ENCODE measurements at regions not wholly inside any gene's neighbourhood (a gene's known extent, or its start where the extent isn't known, plus 50 kb on each side); places are given as distances from the start of the nearest gene placed in this dataset.
"Not testable (repeated sequence)": the region's sequence is repeated elsewhere in the genome, so short reads cannot be mapped to it uniquely, and the experiment has no call there.

GRCh38 chr9:63325696-63326095 lies 1959.3 kb downstream of the FOXD4L5 start:
- TF ChIP-seq EP300, POLR2A, POLR2AphosphoS5 (IDR thresholded peaks at IDR 0.05): not testable (repeated sequence)
- TF ChIP-seq, protein P1, sequence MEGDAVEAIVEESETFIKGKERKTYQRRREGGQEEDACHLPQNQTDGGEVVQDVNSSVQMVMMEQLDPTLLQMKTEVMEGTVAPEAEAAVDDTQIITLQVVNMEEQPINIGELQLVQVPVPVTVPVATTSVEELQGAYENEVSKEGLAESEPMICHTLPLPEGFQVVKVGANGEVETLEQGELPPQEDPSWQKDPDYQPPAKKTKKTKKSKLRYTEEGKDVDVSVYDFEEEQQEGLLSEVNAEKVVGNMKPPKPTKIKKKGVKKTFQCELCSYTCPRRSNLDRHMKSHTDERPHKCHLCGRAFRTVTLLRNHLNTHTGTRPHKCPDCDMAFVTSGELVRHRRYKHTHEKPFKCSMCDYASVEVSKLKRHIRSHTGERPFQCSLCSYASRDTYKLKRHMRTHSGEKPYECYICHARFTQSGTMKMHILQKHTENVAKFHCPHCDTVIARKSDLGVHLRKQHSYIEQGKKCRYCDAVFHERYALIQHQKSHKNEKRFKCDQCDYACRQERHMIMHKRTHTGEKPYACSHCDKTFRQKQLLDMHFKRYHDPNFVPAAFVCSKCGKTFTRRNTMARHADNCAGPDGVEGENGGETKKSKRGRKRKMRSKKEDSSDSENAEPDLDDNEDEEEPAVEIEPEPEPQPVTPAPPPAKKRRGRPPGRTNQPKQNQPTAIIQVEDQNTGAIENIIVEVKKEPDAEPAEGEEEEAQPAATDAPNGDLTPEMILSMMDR (IDR thresholded peaks at IDR 0.05): not testable (repeated sequence)
